AG09319 (cell line): ENCODE measurements at regions not wholly inside any gene's neighbourhood (a gene's known extent, or its start where the extent isn't known, plus 50 kb on each side); places are given as distances from the start of the nearest gene placed in this dataset.

Source experiments
- DNase-seq: peaks from one replicate; pipeline ENCODE4 v3.0.0-alpha.2; 2010; ENCODE audit warnings: low read depth; ENCODE audit errors: extremely low read depth
- CTCF ChIP-seq: IDR thresholded peaks from 2 replicates; pipeline ENCODE4 v1.5.1; 2011; ENCODE audit warnings: low read depth, mild to moderate bottlenecking, inconsistent platforms, low read length, moderate library complexity

- no peak for DNase-seq
- TF ChIP-seq CTCF, result no peak
These were observed 268.6 kb downstream of the PDCD6IP start for GRCh38 chr3:34066999-34067398.

GRCh38 chr3:34067536-34068051 is 269.2 kb downstream of the PDCD6IP start:
- no peak for TF ChIP-seq CTCF
- no peak for DNase-seq

GRCh38 chr3:34068505-34068904 is 270.1 kb downstream of the PDCD6IP start:
- no peak for DNase-seq
- TF ChIP-seq CTCF, result no peak

GRCh38 chr3:34070831-34071585 is 272.6 kb downstream of the PDCD6IP start:
- DNase-seq, result no peak
- no peak for TF ChIP-seq CTCF

GRCh38 chr3:34072297-34072696 is 273.9 kb downstream of the PDCD6IP start:
- no peak for DNase-seq
- TF ChIP-seq CTCF, result no peak

GRCh38 chr3:34073111-34073510 is 274.7 kb downstream of the PDCD6IP start:
- DNase-seq, result no peak
- no peak for TF ChIP-seq CTCF

- no peak for TF ChIP-seq CTCF
- DNase-seq, result no peak
These were observed 275.5 kb downstream of the PDCD6IP start for GRCh38 chr3:34073961-34074360.
